Adrenal gland (tissue), 9 donors: ENCODE measurements at regions not wholly inside any gene's neighbourhood (a gene's known extent, or its start where the extent isn't known, plus 50 kb on each side); places are given as distances from the start of the nearest gene placed in this dataset.
"Not testable (repeated sequence)": the region's sequence is repeated elsewhere in the genome, so short reads cannot be mapped to it uniquely, and the experiment has no call there.

Source experiments
- DNase-seq, 7 donors: peaks; one replicate each; pipeline ENCODE4 v3.0.0-alpha.2; 2019 to 2020
- H3K27ac ChIP-seq, 5 donors: fragments of 200-600 bp; sonication (generic) in 4 of 5; 1 replicate in 3 of 5; 2 replicates in 2 of 5; pipeline versions ENCODE4 v1.5.1 to v1.8.0; 2016 to 2020; ENCODE audit warnings: mild to moderate bottlenecking in 1 of 5
- H3K27me3 ChIP-seq: fragments of 200-600 bp; 2 replicates; pipeline ENCODE4 v1.8.0; 2021
- H3K36me3 ChIP-seq, 2 donors: fragments of 200-600 bp; replicated peaks in 1 of 2; 1 replicate in 1 of 2; 2 replicates in 1 of 2; pipeline versions ENCODE4 v1.5.1 to v1.8.0; 2018 to 2022
- H3K4me1 ChIP-seq, 2 donors: fragments of 200-600 bp; replicated peaks in 1 of 2; 1 replicate in 1 of 2; 2 replicates in 1 of 2; pipeline versions ENCODE4 v1.5.1 to v1.8.0; 2018 to 2021
- H3K4me3 ChIP-seq, 4 donors: fragments of 200-600 bp; sonication (generic) in 3 of 4; one replicate each; pipeline ENCODE4 v1.5.1; 2016 to 2018
- H3K9me3 ChIP-seq, 3 donors: fragments of 200-600 bp; sonication (generic) in 1 of 3; replicated peaks in 1 of 3; 1 replicate in 2 of 3; 2 replicates in 1 of 3; pipeline versions ENCODE4 v1.5.1 to v1.8.0; 2016 to 2021
- CTCF ChIP-seq, 6 experiments: fragments of 450-650 bp in 4 of 6; fragments of 200-600 bp in 2 of 6; sonication (generic) in 1 of 6; IDR thresholded peaks; 1 replicate in 5 of 6; 2 replicates in 1 of 6; pipeline versions ENCODE4 v1.5.1 to v1.8.0; 2016 to 2021; ENCODE audit warnings: antibody characterized with exemption in 6 of 6, mild to moderate bottlenecking in 2 of 6, moderate library complexity in 1 of 6
- POLR2A ChIP-seq, 2 donors: fragments of 450-650 bp; IDR thresholded peaks; one replicate each; pipeline ENCODE4 v1.6.1; 2017; ENCODE audit warnings: antibody characterized with exemption in 2 of 2, mild to moderate bottlenecking in 2 of 2, moderate library complexity in 1 of 2
- WGBS, 4 donors: extraction: QIAGEN DNeasy Blood & Tissue Kit in 2 of 4; methylation state at CpG; one replicate each; pipeline versions ENCODE4 v1.1.5 to v1.1.7; 2013 to 2017; 5-methylcytosine and 5-hydroxymethylcytosine counted together
- intact Hi-C, 2 donors: fragments of 100-400 bp; cut with DNase I; formaldehyde crosslinking; loops; one replicate each; pipeline versions ENCODE4 v1.14.1 to v1.15.0; 2022 to 2023
- donor health status: healthy with polysubstance abuse.
- donor health status: Bipolar disorder and iron deficiency.
- donor health status: DM: yes; HTN: yes; CAD: no.
- donor health status: DM: no; HTN: no; CAD: no.
- donor health status: DM: no; HTN: no; CAD: no.

- H3K4me1 ChIP-seq = no peaks in the 10 kb centered on the region
- TF ChIP-seq CTCF (IDR thresholded peaks at IDR 0.05) (no peak), POLR2A (IDR thresholded peaks at IDR 0.05) (no peak)
- H3K9me3 ChIP-seq = no peaks in the 10 kb centered on the region
- H3K4me3 ChIP-seq = no peak overlapping the region
- WGBS, 4 donors = 38 to 71% (median 46%) methylated on average over 1 of the region's 1 CpG
- H3K27ac ChIP-seq = no peak overlapping the region
- no peak for DNase-seq
- no peaks in the 10 kb centered on the region for H3K27me3 ChIP-seq
- H3K36me3 ChIP-seq = no peaks in the 10 kb centered on the region
- intact Hi-C loops = no loop called here
These were observed 348.7 kb downstream of the NR4A2 start for GRCh38 chr2:155983845-155984244.

GRCh38 chr2:155982135-155982534 lies 350.4 kb downstream of the NR4A2 start:
- no peak overlapping the region for H3K27ac ChIP-seq
- whole genome bisulfite sequencing, 4 donors = 34 to 49% (median 43%) methylated on average over 1 of the region's 1 CpG
- no peaks in the 10 kb centered on the region for H3K36me3 ChIP-seq
- intact Hi-C loops = no loop called here
- no peaks in the 10 kb centered on the region for H3K9me3 ChIP-seq
- no peak for DNase-seq
- no peak for TF ChIP-seq POLR2A (IDR thresholded peaks at IDR 0.05)
- TF ChIP-seq CTCF (IDR thresholded peaks at IDR 0.05) = no peak
- no peaks in the 10 kb centered on the region for H3K4me1 ChIP-seq
- no peak overlapping the region for H3K4me3 ChIP-seq
- no peaks in the 10 kb centered on the region for H3K27me3 ChIP-seq

DNA sequence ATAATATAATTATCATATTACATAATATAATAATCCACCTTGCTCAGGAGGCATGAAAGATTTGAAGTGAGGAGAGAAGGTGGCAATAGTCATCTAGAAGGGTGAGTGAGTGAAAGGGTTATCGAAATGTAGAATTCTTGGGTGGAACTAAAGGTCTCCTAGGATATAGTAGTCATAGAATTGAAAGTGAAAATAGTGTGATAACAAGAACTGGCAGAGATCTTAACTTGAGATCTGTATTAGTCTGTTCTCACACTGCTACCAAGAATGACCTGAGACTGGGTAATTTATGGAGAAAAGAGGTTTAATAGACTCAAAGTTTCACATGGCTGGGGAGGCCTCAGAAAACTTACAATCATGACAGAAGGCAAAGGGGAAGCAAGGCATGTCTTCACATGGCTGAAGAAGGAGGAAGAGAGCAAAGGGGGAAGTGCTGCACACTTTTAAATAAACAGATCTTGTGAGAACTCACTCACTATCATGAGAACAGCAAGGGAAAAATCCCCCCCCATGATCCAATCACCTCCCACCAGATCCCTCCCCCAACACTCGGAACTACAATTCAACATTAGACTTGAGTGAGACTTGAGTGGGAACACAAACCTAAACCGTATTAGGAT lies 351.5 kb downstream of the NR4A2 start:
- DNase-seq = no peak
- Histone ChIP-seq H3K36me3 (no peaks in the 10 kb centered on the region), H3K27me3 (no peaks in the 10 kb centered on the region), H3K4me1 (no peaks in the 10 kb centered on the region), H3K27ac (no peak overlapping the region), H3K4me3 (no peak overlapping the region), H3K9me3 (no peaks in the 10 kb centered on the region)
- 70 to 81% (median 77%) methylated on average over 3 of the region's 3 CpGs for WGBS, 4 donors
- TF ChIP-seq POLR2A (IDR thresholded peaks at IDR 0.05) = no peak
- intact Hi-C loops = no loop called here

- Histone ChIP-seq H3K27ac (no peak overlapping the region), H3K4me3 (no peak overlapping the region), H3K36me3 (no peaks in the 10 kb centered on the region), H3K27me3 (no peaks in the 10 kb centered on the region), H3K4me1 (no peaks in the 10 kb centered on the region), H3K9me3 (no peaks in the 10 kb centered on the region)
- no peak for TF ChIP-seq POLR2A (IDR thresholded peaks at IDR 0.05)
- no peak for TF ChIP-seq CTCF (IDR thresholded peaks at IDR 0.05)
- no peak for DNase-seq
- intact Hi-C loops = no loop called here
These were observed 356.8 kb downstream of the NR4A2 start for GRCh38 chr2:155975734-155976133.

DNA sequence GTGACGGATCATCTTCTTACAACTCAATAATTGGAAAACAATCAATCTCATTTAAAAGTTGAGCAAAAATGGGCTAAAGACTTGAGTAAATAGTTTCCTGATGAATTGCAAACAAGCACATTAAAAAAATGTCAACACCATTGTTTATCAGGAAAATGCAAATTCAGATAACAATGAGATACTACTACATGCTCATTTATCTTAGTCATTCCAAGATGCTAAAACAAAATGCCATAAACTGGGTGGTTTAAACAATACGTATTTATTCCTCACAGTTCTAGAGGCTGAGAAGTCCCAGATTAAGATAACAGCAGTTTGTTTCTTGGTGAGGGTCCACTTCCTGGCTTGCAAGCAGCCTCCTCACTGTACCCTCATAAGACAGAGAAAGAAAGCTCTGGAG lies 359.6 kb downstream of the NR4A2 start:
- Histone ChIP-seq H3K36me3 (no peaks in the 10 kb centered on the region), H3K9me3 (no peaks in the 10 kb centered on the region), H3K27me3 (no peaks in the 10 kb centered on the region), H3K4me3 (no peak overlapping the region), H3K27ac (no peak overlapping the region), H3K4me1 (no peaks in the 10 kb centered on the region)
- TF ChIP-seq POLR2A (IDR thresholded peaks at IDR 0.05) = no peak
- TF ChIP-seq CTCF (IDR thresholded peaks at IDR 0.05) = no peak
- intact Hi-C loops = no loop called here
- 33 to 81% (median 54%) methylated on average over 2 of the region's 2 CpGs for WGBS, 4 donors
- DNase-seq = no peak

GRCh38 chr2:155966064-155966471 lies 366.5 kb downstream of the NR4A2 start:
- H3K27me3 ChIP-seq, H3K36me3 ChIP-seq, H3K4me3 ChIP-seq, H3K9me3 ChIP-seq, H3K4me1 ChIP-seq, DNase-seq, intact Hi-C loops, H3K27ac ChIP-seq: not testable (repeated sequence)
- WGBS, 4 donors = 70 to 90% (median 84%) methylated on average over 2 to 18 of the region's 18 CpGs
